ENCODE measurements at regions not wholly inside any gene's neighbourhood (a gene's known extent, or its start where the extent isn't known, plus 50 kb on each side); places are given as distances from the start of the nearest gene placed in this dataset.

DNA sequence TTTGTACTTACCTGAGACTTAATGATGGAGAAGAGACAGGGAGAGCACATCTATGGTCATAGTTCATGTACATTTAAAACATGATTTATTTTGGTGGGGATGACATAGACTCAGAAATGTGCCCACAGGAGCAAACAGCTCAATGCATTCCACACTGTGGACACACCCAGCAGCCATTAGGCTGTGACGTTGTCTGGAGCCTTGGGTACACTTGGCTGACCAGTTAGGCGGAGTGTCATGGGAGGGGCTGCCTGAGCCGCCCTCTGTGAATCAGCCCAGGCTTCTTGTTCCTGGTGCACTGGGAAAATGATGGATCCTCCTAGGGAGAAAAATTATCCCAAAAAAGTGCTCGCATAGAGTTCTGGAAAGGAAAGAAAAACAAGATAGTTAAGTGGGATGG lies 231.0 kb upstream of the GMDS start:
- no peak overlapping the region for H2AFZ ChIP-seq (ENCODE audit: low read length)
- no peak overlapping the region for H3K4me3 ChIP-seq (ENCODE audit: low read length)
- no peaks in the 10 kb centered on the region for H3K36me3 ChIP-seq (ENCODE audit: insufficient read depth, low read length)
- no peaks in the 10 kb centered on the region; the same call in 1 of the 2 replicates for H3K27me3 ChIP-seq (ENCODE audit: low read length)
- H3K9me3 ChIP-seq (ENCODE audit: low read length), result no peaks in the 10 kb centered on the region
- no peaks in the 10 kb centered on the region for H4K20me1 ChIP-seq (ENCODE audit: insufficient read depth, low read depth, low read length)
- no peak overlapping the region for H3K4me2 ChIP-seq (ENCODE audit: low read depth, low read length, poor library complexity, severe bottlenecking)
- H3K9ac ChIP-seq (ENCODE audit: low read length), result no peak overlapping the region
- no peaks in the 10 kb centered on the region for H3K4me1 ChIP-seq (ENCODE audit: low read length)
- H3K9me2 ChIP-seq (replicated peaks; ENCODE audit: insufficient read depth, low read length), result no peaks in the 10 kb centered on the region
- no peak for DNase-seq
- no peaks in the 10 kb centered on the region for H3K79me2 ChIP-seq (ENCODE audit: low read length)
- no peak overlapping the region for H3K27ac ChIP-seq (ENCODE audit: low read length)

- Histone ChIP-seq H3K4me2 (ENCODE audit: low read depth, low read length, poor library complexity, severe bottlenecking) (no peak overlapping the region), H4K20me1 (ENCODE audit: insufficient read depth, low read depth, low read length) (no peaks in the 10 kb centered on the region), H3K36me3 (ENCODE audit: insufficient read depth, low read length) (no peaks in the 10 kb centered on the region), H3K79me2 (ENCODE audit: low read length) (no peaks in the 10 kb centered on the region), H3K4me3 (ENCODE audit: low read length) (no peak overlapping the region), H3K9ac (ENCODE audit: low read length) (no peak overlapping the region), H3K27me3 (ENCODE audit: low read length) (no peaks in the 10 kb centered on the region), H3K9me3 (ENCODE audit: low read length) (no peaks in the 10 kb centered on the region), H2AFZ (ENCODE audit: low read length) (no peak overlapping the region), H3K27ac (ENCODE audit: low read length) (no peak overlapping the region), H3K4me1 (ENCODE audit: low read length) (no peaks in the 10 kb centered on the region), H3K9me2 (replicated peaks; ENCODE audit: insufficient read depth, low read length) (no peaks in the 10 kb centered on the region)
- DNase-seq, result no peak
Observed at GRCh38 chr6:2471472-2471871, 226.1 kb upstream of the GMDS start.

DNA sequence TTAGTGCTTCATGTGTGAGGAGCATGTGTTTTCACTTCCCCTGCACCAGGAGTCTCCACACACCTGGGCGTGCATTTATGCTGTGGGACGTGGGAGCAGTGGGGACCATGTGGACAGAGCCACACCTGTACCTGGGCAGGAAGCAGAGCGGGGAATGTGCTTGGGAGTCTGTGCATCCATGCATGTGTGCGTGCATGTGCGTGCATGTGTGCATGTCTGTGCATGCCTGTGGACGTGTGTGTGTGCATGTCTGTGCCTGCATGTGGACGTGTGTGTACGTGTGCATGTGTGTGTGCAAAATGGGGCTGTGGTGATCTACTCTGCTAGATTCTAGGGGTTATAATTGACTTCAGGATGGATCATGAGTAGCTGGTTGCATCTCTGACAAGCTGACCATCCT lies 224.0 kb upstream of the GMDS start:
- Histone ChIP-seq H3K4me2 (ENCODE audit: low read depth, low read length, poor library complexity, severe bottlenecking) (no peak overlapping the region), H3K4me3 (ENCODE audit: low read length) (no peak overlapping the region), H3K9me3 (ENCODE audit: low read length) (no peaks in the 10 kb centered on the region), H3K27ac (ENCODE audit: low read length) (no peak overlapping the region), H4K20me1 (ENCODE audit: insufficient read depth, low read depth, low read length) (no peaks in the 10 kb centered on the region), H3K36me3 (ENCODE audit: insufficient read depth, low read length) (no peaks in the 10 kb centered on the region), H3K4me1 (ENCODE audit: low read length) (no peaks in the 10 kb centered on the region), H3K79me2 (ENCODE audit: low read length) (no peaks in the 10 kb centered on the region), H3K27me3 (ENCODE audit: low read length) (no peaks in the 10 kb centered on the region), H2AFZ (ENCODE audit: low read length) (no peak overlapping the region), H3K9me2 (replicated peaks; ENCODE audit: insufficient read depth, low read length) (no peaks in the 10 kb centered on the region), H3K9ac (ENCODE audit: low read length) (no peak overlapping the region)
- no peak for DNase-seq

GRCh38 chr6:2468601-2468955 lies 223.2 kb upstream of the GMDS start:
- Histone ChIP-seq H3K4me1 (ENCODE audit: low read length) (no peaks in the 10 kb centered on the region), H3K9me3 (ENCODE audit: low read length) (no peaks in the 10 kb centered on the region), H2AFZ (ENCODE audit: low read length) (no peak overlapping the region), H3K4me3 (ENCODE audit: low read length) (no peak overlapping the region), H4K20me1 (ENCODE audit: insufficient read depth, low read depth, low read length) (no peaks in the 10 kb centered on the region), H3K79me2 (ENCODE audit: low read length) (no peaks in the 10 kb centered on the region), H3K27ac (ENCODE audit: low read length) (no peak overlapping the region), H3K27me3 (ENCODE audit: low read length) (no peaks in the 10 kb centered on the region), H3K4me2 (ENCODE audit: low read depth, low read length, poor library complexity, severe bottlenecking) (no peak overlapping the region), H3K36me3 (ENCODE audit: insufficient read depth, low read length) (no peaks in the 10 kb centered on the region), H3K9me2 (replicated peaks; ENCODE audit: insufficient read depth, low read length) (no peaks in the 10 kb centered on the region), H3K9ac (ENCODE audit: low read length) (no peak overlapping the region)
- no peak for DNase-seq

DNA sequence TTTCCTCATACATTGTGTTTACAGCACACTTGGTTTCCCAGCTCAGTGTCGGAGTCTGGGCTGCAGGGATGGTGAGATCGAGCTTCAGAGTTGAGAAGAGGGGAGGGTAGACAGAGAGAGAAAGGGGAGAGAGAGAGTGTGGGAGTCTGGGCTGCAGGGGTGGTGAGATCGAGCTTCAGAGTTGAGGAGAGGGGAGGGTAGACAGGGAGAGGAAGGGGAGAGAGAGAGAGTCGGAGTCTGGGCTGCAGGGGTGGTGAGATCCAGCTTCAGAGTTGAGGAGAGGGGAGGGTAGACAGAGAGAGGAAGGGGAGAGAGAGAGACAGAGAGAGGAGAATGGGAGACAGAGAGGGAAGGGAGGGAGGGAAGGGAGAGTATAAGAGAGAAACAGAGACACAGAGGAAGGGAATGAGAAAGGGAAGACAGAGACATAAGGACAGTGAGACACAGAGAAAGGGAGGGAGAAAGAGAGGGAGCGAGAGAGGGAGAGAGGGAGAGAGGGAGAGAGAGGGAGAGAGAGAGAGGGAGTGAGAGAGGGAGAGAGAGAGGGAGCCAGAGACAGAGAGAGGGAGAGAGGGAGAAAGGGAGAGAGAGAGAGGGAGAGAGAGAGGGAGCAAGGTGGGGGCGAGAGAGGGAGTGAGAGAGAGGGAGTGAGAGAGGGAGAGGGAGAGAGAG lies 222.7 kb upstream of the GMDS start:
- Histone ChIP-seq H2AFZ (ENCODE audit: low read length) (no peak overlapping the region), H3K9me3 (ENCODE audit: low read length) (no peaks in the 10 kb centered on the region), H4K20me1 (ENCODE audit: insufficient read depth, low read depth, low read length) (no peaks in the 10 kb centered on the region), H3K9me2 (replicated peaks; ENCODE audit: insufficient read depth, low read length) (no peaks in the 10 kb centered on the region), H3K79me2 (ENCODE audit: low read length) (no peaks in the 10 kb centered on the region), H3K36me3 (ENCODE audit: insufficient read depth, low read length) (no peaks in the 10 kb centered on the region), H3K27ac (ENCODE audit: low read length) (no peak overlapping the region), H3K4me1 (ENCODE audit: low read length) (no peaks in the 10 kb centered on the region), H3K9ac (ENCODE audit: low read length) (no peak overlapping the region), H3K4me3 (ENCODE audit: low read length) (no peak overlapping the region), H3K4me2 (ENCODE audit: low read depth, low read length, poor library complexity, severe bottlenecking) (no peak overlapping the region), H3K27me3 (ENCODE audit: low read length) (no peaks in the 10 kb centered on the region)
- DNase-seq, result no peak

- no peak overlapping the region for H3K4me3 ChIP-seq (ENCODE audit: low read length)
- DNase-seq, result no peak
Observed at GRCh38 chr6:2465336-2465735, 219.9 kb upstream of the GMDS start.

GRCh38 chr6:2464641-2465040 lies 219.2 kb upstream of the GMDS start:
- no peak overlapping the region for H3K4me2 ChIP-seq (ENCODE audit: low read depth, low read length, poor library complexity, severe bottlenecking)
- H4K20me1 ChIP-seq (ENCODE audit: insufficient read depth, low read depth, low read length), result no peaks in the 10 kb centered on the region
- H3K9me2 ChIP-seq (replicated peaks; ENCODE audit: insufficient read depth, low read length), result no peaks in the 10 kb centered on the region
- H3K79me2 ChIP-seq (ENCODE audit: low read length), result no peaks in the 10 kb centered on the region
- no peaks in the 10 kb centered on the region for H3K9me3 ChIP-seq (ENCODE audit: low read length)
- H3K9ac ChIP-seq (ENCODE audit: low read length), result no peak overlapping the region
- no peaks in the 10 kb centered on the region for H3K4me1 ChIP-seq (ENCODE audit: low read length)
- no peak overlapping the region for H2AFZ ChIP-seq (ENCODE audit: low read length)
- H3K27ac ChIP-seq (ENCODE audit: low read length), result no peak overlapping the region
- H3K27me3 ChIP-seq (ENCODE audit: low read length), result no peaks in the 10 kb centered on the region
- no peak overlapping the region for H3K4me3 ChIP-seq (ENCODE audit: low read length)
- no peaks in the 10 kb centered on the region for H3K36me3 ChIP-seq (ENCODE audit: insufficient read depth, low read length)
- DNase-seq, result no peak

More at GRCh38 chr6:2465336-2465735, 219.9 kb upstream of the GMDS start:
- no peak overlapping the region for H3K4me2 ChIP-seq (ENCODE audit: low read depth, low read length, poor library complexity, severe bottlenecking)
- no peaks in the 10 kb centered on the region for H3K9me3 ChIP-seq (ENCODE audit: low read length)
- H4K20me1 ChIP-seq (ENCODE audit: insufficient read depth, low read depth, low read length), result no peaks in the 10 kb centered on the region
- no peak overlapping the region for H3K9ac ChIP-seq (ENCODE audit: low read length)
- H3K4me1 ChIP-seq (ENCODE audit: low read length), result no peaks in the 10 kb centered on the region
- no peak overlapping the region for H3K27ac ChIP-seq (ENCODE audit: low read length)
- H3K36me3 ChIP-seq (ENCODE audit: insufficient read depth, low read length), result no peaks in the 10 kb centered on the region
- H2AFZ ChIP-seq (ENCODE audit: low read length), result no peak overlapping the region
- H3K79me2 ChIP-seq (ENCODE audit: low read length), result no peaks in the 10 kb centered on the region
- no peaks in the 10 kb centered on the region for H3K27me3 ChIP-seq (ENCODE audit: low read length)
- no peaks in the 10 kb centered on the region for H3K9me2 ChIP-seq (replicated peaks; ENCODE audit: insufficient read depth, low read length)

- DNase-seq, result no peak
- no peaks in the 10 kb centered on the region for H3K9me3 ChIP-seq (ENCODE audit: low read length)
- no peaks in the 10 kb centered on the region for H3K9me2 ChIP-seq (replicated peaks; ENCODE audit: insufficient read depth, low read length)
Observed at GRCh38 chr6:2462831-2463230, 217.4 kb upstream of the GMDS start.

More at GRCh38 chr6:2462831-2463230, 217.4 kb upstream of the GMDS start:
- no peak overlapping the region for H3K4me2 ChIP-seq (ENCODE audit: low read depth, low read length, poor library complexity, severe bottlenecking)
- H4K20me1 ChIP-seq (ENCODE audit: insufficient read depth, low read depth, low read length), result no peaks in the 10 kb centered on the region
- H3K4me3 ChIP-seq (ENCODE audit: low read length), result no peak overlapping the region
- H3K4me1 ChIP-seq (ENCODE audit: low read length), result no peaks in the 10 kb centered on the region
- no peak overlapping the region for H3K9ac ChIP-seq (ENCODE audit: low read length)
- no peak overlapping the region for H3K27ac ChIP-seq (ENCODE audit: low read length)
- H2AFZ ChIP-seq (ENCODE audit: low read length), result no peak overlapping the region
- no peaks in the 10 kb centered on the region for H3K27me3 ChIP-seq (ENCODE audit: low read length)
- no peaks in the 10 kb centered on the region for H3K79me2 ChIP-seq (ENCODE audit: low read length)
- no peaks in the 10 kb centered on the region for H3K36me3 ChIP-seq (ENCODE audit: insufficient read depth, low read length)
